WTC11 (cell line): ENCODE measurements at regions not wholly inside any gene's neighbourhood (a gene's known extent, or its start where the extent isn't known, plus 50 kb on each side); places are given as distances from the start of the nearest gene placed in this dataset.

Experiments used
- ATAC-seq: fragments of 200-7000 bp; cut with Tn5 transposase; 2 replicates; pipeline ENCODE4 v1.10.0; 2021; ENCODE audit warnings: mild to moderate bottlenecking, moderate library complexity
- CTCF ChIA-PET: fragments of 300-600 bp; sonication (Branson Sonifier 250); formaldehyde crosslinking; loops from one replicate; lab custom pipeline; 2021; ENCODE audit warnings: antibody characterized with exemption; lab: Charles Lee
- POLR2A ChIA-PET: fragments of 350-600 bp; sonication (Branson Sonifier 250); formaldehyde crosslinking; loops from one replicate; lab custom pipeline; 2021; ENCODE audit warnings: antibody characterized with exemption; lab: Charles Lee
- DNase-seq: peaks from one replicate; pipeline ENCODE4 v3.0.0; 2021; ENCODE audit warnings: low spot score
- H3K27ac Mint-ChIP-seq: 2 replicates; pipeline ENCODE4 v1.8.0; 2021; ENCODE audit warnings: mixed read lengths
- H3K27me3 Mint-ChIP-seq: 2 replicates; pipeline ENCODE4 v1.8.0; 2021; ENCODE audit warnings: low read depth, mild to moderate bottlenecking, moderate library complexity, mixed read lengths
- H3K36me3 Mint-ChIP-seq: 2 replicates; pipeline ENCODE4 v1.8.0; 2021; ENCODE audit warnings: mixed read lengths
- H3K4me1 Mint-ChIP-seq: 2 replicates; pipeline ENCODE4 v1.8.0; 2022; ENCODE audit warnings: mixed read lengths
- H3K4me3 Mint-ChIP-seq: 2 replicates; pipeline ENCODE4 v1.8.0; 2021; ENCODE audit warnings: mild to moderate bottlenecking, moderate library complexity, mixed read lengths
- H3K9me3 Mint-ChIP-seq: 2 replicates; pipeline ENCODE4 v1.8.0; 2021; ENCODE audit warnings: mixed read lengths
- AR ChIP-seq: fragments of 250-450 bp; sonication (Bioruptor Pico); IDR thresholded peaks from 2 replicates; pipeline ENCODE4 v1.9.0; 2021; ENCODE audit warnings: mild to moderate bottlenecking
- ATF1 ChIP-seq: sonication (generic); formaldehyde crosslinking; IDR thresholded peaks from 2 replicates; pipeline ENCODE4 v1.8.1; 2023; ENCODE audit warnings: mild to moderate bottlenecking, moderate library complexity, missing genetic modification reagents
- ATF2 ChIP-seq: sonication (generic); formaldehyde crosslinking; IDR thresholded peaks from 2 replicates; pipeline ENCODE4 v1.8.1; 2022; ENCODE audit warnings: low read depth, missing genetic modification reagents, borderline replicate concordance
- CBFB ChIP-seq: sonication (generic); formaldehyde crosslinking; IDR thresholded peaks from 2 replicates; pipeline ENCODE4 v1.8.1; 2022; ENCODE audit warnings: mild to moderate bottlenecking, low read depth, missing genetic modification reagents
- CREM ChIP-seq: sonication (generic); formaldehyde crosslinking; IDR thresholded peaks from 2 replicates; pipeline ENCODE4 v1.8.1; 2022; ENCODE audit warnings: mild to moderate bottlenecking, missing genetic modification reagents, moderate library complexity
- FOXK1 ChIP-seq: sonication (generic); formaldehyde crosslinking; IDR thresholded peaks from 2 replicates; pipeline ENCODE4 v1.8.0; 2022; ENCODE audit warnings: mild to moderate bottlenecking, moderate library complexity, missing genetic modification reagents
- GABPB1 ChIP-seq: sonication (generic); formaldehyde crosslinking; IDR thresholded peaks from 2 replicates; pipeline ENCODE4 v1.8.1; 2023; ENCODE audit warnings: mild to moderate bottlenecking, missing genetic modification reagents
- HMGXB4 ChIP-seq: sonication (generic); formaldehyde crosslinking; IDR thresholded peaks from 2 replicates; pipeline ENCODE4 v1.8.1; 2023; ENCODE audit warnings: mild to moderate bottlenecking, moderate library complexity, missing genetic modification reagents
- JUN ChIP-seq: sonication (generic); formaldehyde crosslinking; IDR thresholded peaks from 2 replicates; pipeline ENCODE4 v1.8.0; 2023; ENCODE audit warnings: mild to moderate bottlenecking, missing genetic modification reagents
- NFATC4 ChIP-seq: fragments of 250-450 bp; sonication (Bioruptor Pico); IDR thresholded peaks from 2 replicates; pipeline ENCODE4 v1.9.0; 2021; ENCODE audit warnings: mild to moderate bottlenecking
- NFYB ChIP-seq: sonication (generic); formaldehyde crosslinking; conservative IDR thresholded peaks from 2 replicates; pipeline ENCODE4 v1.8.0; 2022; ENCODE audit warnings: low read depth, missing genetic modification reagents
- OVOL2 ChIP-seq: fragments of 250-450 bp; sonication (Bioruptor Pico); IDR thresholded peaks from 2 replicates; pipeline ENCODE4 v1.9.0; 2021; ENCODE audit warnings: mild to moderate bottlenecking, borderline replicate concordance
- PRRX2 ChIP-seq: fragments of 250-450 bp; sonication (Bioruptor Pico); IDR thresholded peaks from 2 replicates; pipeline ENCODE4 v1.8.0; 2021; ENCODE audit warnings: mild to moderate bottlenecking
- TEAD1 ChIP-seq: sonication (generic); formaldehyde crosslinking; IDR thresholded peaks from 2 replicates; pipeline ENCODE4 v1.8.0; 2022; ENCODE audit warnings: mild to moderate bottlenecking, missing genetic modification reagents
- TP53 ChIP-seq: sonication (generic); formaldehyde crosslinking; IDR thresholded peaks from 2 replicates; pipeline ENCODE4 v1.8.1; 2023; ENCODE audit warnings: mild to moderate bottlenecking, missing genetic modification reagents
- ZNF416 ChIP-seq: fragments of 250-450 bp; sonication (Bioruptor Pico); IDR thresholded peaks from 2 replicates; pipeline ENCODE4 v1.9.0; 2021; ENCODE audit warnings: mild to moderate bottlenecking, inconsistent platforms
- ZNF425 ChIP-seq: fragments of 250-450 bp; sonication (Bioruptor Pico); conservative IDR thresholded peaks from 2 replicates; pipeline ENCODE4 v1.9.0; 2021; ENCODE audit warnings: mild to moderate bottlenecking
- ZNF512 ChIP-seq: sonication (generic); formaldehyde crosslinking; IDR thresholded peaks from 2 replicates; pipeline ENCODE4 v1.8.1; 2022; ENCODE audit warnings: missing genetic modification reagents, borderline replicate concordance
- TF ChIP-seq, protein P1 (sequence below): sonication (generic); formaldehyde crosslinking; IDR thresholded peaks from 2 replicates; pipeline ENCODE4 v1.8.0; 2022; ENCODE audit warnings: mild to moderate bottlenecking, missing genetic modification reagents
- TF ChIP-seq, protein P2 (sequence below): fragments of 200-600 bp; IDR thresholded peaks from 2 replicates; pipeline ENCODE4 v1.8.0; 2022; ENCODE audit warnings: antibody characterized with exemption
- TF ChIP-seq, protein P3 (sequence below): sonication (generic); formaldehyde crosslinking; IDR thresholded peaks from 2 replicates; pipeline ENCODE4 v1.8.0; 2023; ENCODE audit warnings: mild to moderate bottlenecking, missing genetic modification reagents

- Mint-ChIP-seq H3K4me1 (peaks cover 5% of the 10 kb centered on the region; the same call in 1 of the 2 replicates), H3K36me3 (no peaks in the 10 kb centered on the region), H3K27me3 (no peaks in the 10 kb centered on the region), H3K27ac (no peak overlapping the region), H3K4me3 (no peak overlapping the region), H3K9me3 (peaks cover 10% of the 10 kb centered on the region)
- CTCF ChIA-PET: interaction anchor here (0.5 kb wide), 1 partner anchor 290 kb away, joined by 3 read pairs; no protein-coding TSS in a partner anchor
- ATAC-seq (no peak), DNase-seq (no peak)
- TF ChIP-seq, protein P1, sequence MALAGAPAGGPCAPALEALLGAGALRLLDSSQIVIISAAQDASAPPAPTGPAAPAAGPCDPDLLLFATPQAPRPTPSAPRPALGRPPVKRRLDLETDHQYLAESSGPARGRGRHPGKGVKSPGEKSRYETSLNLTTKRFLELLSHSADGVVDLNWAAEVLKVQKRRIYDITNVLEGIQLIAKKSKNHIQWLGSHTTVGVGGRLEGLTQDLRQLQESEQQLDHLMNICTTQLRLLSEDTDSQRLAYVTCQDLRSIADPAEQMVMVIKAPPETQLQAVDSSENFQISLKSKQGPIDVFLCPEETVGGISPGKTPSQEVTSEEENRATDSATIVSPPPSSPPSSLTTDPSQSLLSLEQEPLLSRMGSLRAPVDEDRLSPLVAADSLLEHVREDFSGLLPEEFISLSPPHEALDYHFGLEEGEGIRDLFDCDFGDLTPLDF: no peak
- no peak for TF ChIP-seq OVOL2
- no peak for TF ChIP-seq TP53
- TF ChIP-seq, protein P2, sequence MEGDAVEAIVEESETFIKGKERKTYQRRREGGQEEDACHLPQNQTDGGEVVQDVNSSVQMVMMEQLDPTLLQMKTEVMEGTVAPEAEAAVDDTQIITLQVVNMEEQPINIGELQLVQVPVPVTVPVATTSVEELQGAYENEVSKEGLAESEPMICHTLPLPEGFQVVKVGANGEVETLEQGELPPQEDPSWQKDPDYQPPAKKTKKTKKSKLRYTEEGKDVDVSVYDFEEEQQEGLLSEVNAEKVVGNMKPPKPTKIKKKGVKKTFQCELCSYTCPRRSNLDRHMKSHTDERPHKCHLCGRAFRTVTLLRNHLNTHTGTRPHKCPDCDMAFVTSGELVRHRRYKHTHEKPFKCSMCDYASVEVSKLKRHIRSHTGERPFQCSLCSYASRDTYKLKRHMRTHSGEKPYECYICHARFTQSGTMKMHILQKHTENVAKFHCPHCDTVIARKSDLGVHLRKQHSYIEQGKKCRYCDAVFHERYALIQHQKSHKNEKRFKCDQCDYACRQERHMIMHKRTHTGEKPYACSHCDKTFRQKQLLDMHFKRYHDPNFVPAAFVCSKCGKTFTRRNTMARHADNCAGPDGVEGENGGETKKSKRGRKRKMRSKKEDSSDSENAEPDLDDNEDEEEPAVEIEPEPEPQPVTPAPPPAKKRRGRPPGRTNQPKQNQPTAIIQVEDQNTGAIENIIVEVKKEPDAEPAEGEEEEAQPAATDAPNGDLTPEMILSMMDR: no peak
- no peak for TF ChIP-seq ZNF416 (CRISPR knock-in tag)
- TF ChIP-seq HMGXB4 (CRISPR knock-in tag): no peak
- TF ChIP-seq, protein P3, sequence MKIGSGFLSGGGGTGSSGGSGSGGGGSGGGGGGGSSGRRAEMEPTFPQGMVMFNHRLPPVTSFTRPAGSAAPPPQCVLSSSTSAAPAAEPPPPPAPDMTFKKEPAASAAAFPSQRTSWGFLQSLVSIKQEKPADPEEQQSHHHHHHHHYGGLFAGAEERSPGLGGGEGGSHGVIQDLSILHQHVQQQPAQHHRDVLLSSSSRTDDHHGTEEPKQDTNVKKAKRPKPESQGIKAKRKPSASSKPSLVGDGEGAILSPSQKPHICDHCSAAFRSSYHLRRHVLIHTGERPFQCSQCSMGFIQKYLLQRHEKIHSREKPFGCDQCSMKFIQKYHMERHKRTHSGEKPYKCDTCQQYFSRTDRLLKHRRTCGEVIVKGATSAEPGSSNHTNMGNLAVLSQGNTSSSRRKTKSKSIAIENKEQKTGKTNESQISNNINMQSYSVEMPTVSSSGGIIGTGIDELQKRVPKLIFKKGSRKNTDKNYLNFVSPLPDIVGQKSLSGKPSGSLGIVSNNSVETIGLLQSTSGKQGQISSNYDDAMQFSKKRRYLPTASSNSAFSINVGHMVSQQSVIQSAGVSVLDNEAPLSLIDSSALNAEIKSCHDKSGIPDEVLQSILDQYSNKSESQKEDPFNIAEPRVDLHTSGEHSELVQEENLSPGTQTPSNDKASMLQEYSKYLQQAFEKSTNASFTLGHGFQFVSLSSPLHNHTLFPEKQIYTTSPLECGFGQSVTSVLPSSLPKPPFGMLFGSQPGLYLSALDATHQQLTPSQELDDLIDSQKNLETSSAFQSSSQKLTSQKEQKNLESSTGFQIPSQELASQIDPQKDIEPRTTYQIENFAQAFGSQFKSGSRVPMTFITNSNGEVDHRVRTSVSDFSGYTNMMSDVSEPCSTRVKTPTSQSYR (CRISPR knock-in tag): no peak
- no peak for TF ChIP-seq CREM
- TF ChIP-seq ATF2 (CRISPR knock-in tag): no peak
- no peak for TF ChIP-seq JUN (CRISPR knock-in tag)
- POLR2A ChIA-PET: no interaction called here
These were observed 406.3 kb upstream of the CPEB2 start for GRCh38 chr4:14596028-14596427.

- Mint-ChIP-seq H3K9me3 (peaks cover 10% of the 10 kb centered on the region), H3K27me3 (no peaks in the 10 kb centered on the region), H3K36me3 (no peaks in the 10 kb centered on the region), H3K27ac (no peak overlapping the region), H3K4me1 (peaks cover 5% of the 10 kb centered on the region; the same call in 1 of the 2 replicates), H3K4me3 (no peak overlapping the region)
- ChIA-PET CTCF (interaction anchor here (0.5 to 1.2 kb wide), 5 partner anchors 9 to 291 kb away, joined by 3 to 7 read pairs (median 3); no protein-coding TSS in a partner anchor), POLR2A (no interaction called here)
- DNase-seq: no peak
- no peak for ATAC-seq
- TF ChIP-seq GABPB1 (no peak), ZNF512 (CRISPR knock-in tag) (no peak), NFATC4 (CRISPR knock-in tag) (no peak), NFYB (no peak), CBFB (no peak), TEAD1 (no peak), PRRX2 (CRISPR knock-in tag) (no peak), AR (CRISPR knock-in tag) (no peak), ZNF425 (CRISPR knock-in tag) (no peak), FOXK1 (CRISPR knock-in tag) (no peak), ATF1 (CRISPR knock-in tag) (no peak)
These were observed 405.8 kb upstream of the CPEB2 start for GRCh38 chr4:14596437-14596836.
